Kidney tubule cell (primary cell): ENCODE measurements at regions not wholly inside any gene's neighbourhood (a gene's known extent, or its start where the extent isn't known, plus 50 kb on each side); places are given as distances from the start of the nearest gene placed in this dataset.
"Not testable (repeated sequence)": the region's sequence is repeated elsewhere in the genome, so short reads cannot be mapped to it uniquely, and the experiment has no call there.

Source experiments
- DNase-seq: peaks from one replicate; pipeline ENCODE4 v3.0.0-alpha.2; 2018; ENCODE audit warnings: low spot score

DNA sequence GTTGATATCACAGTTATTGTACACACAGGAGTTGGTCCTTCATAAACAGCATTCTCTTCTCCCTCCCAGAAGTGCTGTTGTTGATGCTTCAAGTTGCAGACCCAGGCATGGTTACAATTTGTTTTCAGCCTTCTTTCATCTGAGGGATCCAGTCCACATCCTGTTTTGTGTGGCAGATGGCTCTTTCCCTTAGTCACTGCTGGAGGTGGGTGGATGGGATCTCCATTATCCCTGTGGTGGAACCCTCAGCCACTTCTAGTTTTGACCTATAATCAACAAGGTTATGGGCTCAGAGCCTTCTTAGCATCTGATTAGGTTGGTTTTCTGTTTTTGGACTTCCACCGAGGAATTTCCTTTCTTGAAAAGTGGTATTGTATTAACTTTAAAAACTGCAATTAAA, 214.2 kb downstream of the SH2D4B start:
- DNase-seq, result no peak

DNA sequence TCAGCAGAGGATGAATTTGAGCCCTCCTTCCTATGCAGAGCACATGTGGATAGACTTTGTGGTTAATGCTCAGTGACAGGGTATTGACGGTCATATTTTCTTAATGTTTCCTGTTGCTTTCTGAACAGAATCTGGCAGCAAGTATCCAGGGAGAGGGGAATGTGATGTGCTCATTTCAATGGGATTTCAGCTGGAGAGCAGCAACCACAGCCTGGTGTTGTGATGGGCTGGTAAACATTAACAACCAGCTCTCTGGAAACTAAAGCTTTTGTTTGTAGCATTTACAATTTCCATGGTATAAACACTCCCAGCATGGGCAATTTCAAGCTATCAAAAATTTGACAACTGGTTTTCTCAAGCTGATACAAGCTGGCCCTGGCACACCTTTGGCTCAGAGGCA, 215.9 kb downstream of the SH2D4B start:
- DNase-seq, result no peak

- no peak for DNase-seq
Observed at GRCh38 chr10:80755893-80756292, 218.2 kb downstream of the SH2D4B start.

- DNase-seq, result no peak
Observed at GRCh38 chr10:80759693-80760092, 222.0 kb downstream of the SH2D4B start.

GRCh38 chr10:80760914-80761371, 223.2 kb downstream of the SH2D4B start:
- no peak for DNase-seq

DNA sequence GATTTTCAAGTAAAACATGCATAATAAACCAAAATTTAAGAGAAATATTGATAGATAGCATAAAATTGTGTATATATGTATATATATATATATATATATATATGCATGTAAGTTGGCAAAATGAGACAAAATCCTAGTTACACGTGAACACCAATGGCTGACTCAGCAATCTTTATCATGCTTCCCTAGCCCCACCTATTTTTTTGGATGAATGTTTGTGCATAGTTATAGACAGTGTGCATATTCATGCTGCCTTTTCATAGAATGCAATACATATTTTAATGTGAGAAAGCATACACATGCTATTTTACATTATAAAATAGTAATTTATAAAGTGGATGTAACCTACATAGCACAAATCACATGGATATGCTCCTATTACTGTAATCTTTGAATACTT, 230.3 kb downstream of the SH2D4B start:
- no peak for DNase-seq

DNA sequence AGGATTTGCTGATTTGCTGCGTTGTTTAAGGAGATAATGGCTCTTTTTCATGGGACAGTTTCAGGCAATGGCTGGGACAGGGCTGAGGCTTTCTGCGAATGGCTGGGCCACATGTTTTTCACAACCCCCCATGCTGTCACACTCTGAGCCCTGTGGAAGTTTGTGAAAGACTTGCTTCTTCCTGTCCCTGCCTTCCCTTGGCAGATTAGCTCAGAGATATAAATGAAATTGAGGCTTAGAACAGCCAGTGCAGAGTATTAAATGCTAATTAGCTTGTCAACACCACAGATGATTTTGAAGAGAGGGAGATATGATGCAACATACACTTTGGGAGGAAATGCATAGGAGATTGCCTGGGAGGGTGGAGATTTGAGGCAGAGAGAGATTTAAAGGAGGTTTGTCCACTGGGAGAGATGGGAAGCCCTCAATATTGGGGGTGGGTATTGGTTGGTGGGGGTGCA, 232.0 kb downstream of the SH2D4B start:
- no peak for DNase-seq

DNA sequence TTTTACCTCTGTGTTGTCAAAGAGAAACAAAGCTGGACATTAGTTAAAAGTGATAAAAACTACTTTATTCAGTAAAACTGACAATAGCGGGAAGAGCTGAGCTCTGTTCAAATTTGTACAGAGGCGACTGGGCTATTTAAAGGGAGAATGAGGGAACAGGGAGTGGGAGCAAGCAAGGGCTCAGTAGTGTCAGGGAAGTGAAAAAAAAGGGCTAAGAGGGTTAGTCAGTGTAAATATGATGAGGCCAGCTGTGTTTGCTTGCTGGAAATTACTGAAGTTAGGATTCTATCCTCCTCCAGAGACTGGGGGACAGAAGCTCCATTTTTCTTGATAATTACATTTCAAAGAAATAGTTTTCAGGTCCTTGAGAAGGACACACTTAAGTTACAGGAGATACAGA, 232.5 kb downstream of the SH2D4B start:
- no peak for DNase-seq

- no peak for DNase-seq
Observed at GRCh38 chr10:80771285-80771684, 233.6 kb downstream of the SH2D4B start.

DNA sequence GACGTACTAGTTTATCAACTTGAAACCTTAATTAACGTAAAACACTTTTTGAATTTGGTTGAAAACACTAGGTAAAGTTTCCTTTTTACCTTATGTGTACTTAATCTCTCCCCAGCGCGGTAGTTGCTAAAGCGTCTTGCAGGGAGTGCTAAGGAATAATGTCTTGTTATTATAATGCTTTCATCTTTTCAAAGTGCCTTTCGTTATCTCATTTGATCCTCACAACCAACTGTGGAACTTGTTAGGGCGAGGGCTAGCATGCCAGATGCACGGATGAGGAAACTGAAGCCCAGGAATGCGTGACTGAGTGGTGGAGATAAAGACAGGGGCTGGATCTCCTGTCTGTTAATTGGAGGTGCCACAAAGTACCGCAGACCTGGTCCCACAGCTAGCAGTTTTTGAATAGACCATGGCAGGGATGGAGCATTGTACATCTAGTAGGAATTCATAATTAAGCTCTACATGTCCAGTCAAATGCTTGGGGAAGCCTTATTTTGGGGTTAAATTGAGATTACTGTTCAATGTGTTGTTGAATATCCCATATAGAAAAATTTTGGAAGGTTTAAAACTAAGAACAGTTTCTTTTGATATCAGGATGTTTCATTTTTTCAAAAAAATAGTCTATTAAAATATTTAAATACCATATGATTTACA, 234.3 kb downstream of the SH2D4B start:
- DNase-seq, result no peak

DNA sequence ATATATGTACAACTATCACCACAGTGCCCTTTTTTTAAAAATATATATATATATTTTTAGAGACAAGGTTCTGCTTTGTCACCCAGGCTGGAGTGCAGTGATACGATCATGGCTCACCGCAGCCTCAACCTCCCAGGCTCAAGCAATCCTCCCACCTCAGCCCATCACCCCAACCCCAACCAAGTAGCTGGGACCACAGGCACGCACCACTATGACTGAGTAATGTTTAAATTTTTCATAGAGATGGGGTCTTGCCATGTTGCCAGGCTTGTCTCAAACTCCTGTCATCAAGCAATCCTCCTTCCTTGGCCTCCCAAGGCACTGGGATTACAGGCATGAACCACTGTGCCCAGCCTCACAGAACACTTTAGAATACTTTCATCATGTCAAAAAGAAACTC, 234.9 kb downstream of the SH2D4B start:
- no peak for DNase-seq

DNA sequence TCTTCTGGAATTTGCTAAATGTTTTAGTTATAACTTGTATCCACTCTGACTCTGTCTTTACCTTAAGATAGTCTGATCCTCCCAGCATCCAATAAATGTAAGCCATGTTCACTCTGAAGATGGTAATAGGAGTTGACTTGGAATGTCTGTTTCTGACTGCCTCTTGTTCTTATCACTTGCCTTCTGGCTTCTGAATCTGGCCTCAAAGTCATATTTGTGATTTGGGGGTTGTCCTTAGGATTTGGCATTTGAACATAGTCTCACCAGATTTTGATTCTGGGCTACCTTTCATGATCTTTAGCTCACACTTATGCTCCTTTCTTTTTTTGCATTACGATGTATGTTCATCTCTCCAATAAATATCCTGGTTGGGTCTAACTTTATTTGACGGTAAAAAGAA, 247.0 kb downstream of the SH2D4B start:
- DNase-seq, result no peak

GRCh38 chr10:80786322-80786721, 248.6 kb downstream of the SH2D4B start:
- DNase-seq, result no peak

DNA sequence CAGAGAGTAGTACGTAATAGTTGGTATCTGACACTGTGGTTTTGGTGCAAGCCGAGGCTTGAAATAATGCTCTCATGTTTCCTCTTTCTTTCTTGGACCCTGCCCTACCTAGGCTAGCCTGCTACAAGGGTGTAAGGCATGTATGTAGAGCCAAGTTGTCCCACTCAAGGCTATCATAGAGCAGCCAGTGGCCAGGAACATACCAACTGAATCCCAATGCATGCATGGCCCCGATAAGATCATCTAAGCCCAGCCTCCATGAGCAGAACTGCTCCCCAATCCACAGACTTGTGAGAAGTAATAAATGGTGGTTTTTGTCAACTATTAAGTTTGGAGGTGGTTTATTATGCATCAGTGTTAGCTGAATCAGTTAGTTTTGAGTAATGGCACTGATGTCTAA, 250.2 kb downstream of the SH2D4B start:
- no peak for DNase-seq

DNA sequence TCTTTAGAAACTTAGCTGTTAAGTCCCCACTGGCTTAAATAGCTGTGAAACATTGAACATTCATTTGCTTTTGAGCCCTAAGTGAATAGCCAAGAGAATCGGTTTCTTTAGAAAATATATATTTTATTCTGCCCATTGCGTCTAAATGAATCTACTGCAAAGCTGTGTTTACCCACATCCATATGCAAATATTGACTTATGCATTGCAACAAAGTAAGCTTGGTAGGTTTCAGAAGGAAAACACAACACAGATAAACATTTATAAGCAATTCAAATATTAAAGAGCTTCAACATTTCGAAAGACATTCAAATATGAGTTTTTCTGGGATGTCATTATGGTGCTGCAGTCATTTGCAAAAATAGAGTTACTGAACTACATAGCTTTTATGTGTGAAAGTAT, 257.3 kb downstream of the SH2D4B start:
- DNase-seq, result no peak

DNA sequence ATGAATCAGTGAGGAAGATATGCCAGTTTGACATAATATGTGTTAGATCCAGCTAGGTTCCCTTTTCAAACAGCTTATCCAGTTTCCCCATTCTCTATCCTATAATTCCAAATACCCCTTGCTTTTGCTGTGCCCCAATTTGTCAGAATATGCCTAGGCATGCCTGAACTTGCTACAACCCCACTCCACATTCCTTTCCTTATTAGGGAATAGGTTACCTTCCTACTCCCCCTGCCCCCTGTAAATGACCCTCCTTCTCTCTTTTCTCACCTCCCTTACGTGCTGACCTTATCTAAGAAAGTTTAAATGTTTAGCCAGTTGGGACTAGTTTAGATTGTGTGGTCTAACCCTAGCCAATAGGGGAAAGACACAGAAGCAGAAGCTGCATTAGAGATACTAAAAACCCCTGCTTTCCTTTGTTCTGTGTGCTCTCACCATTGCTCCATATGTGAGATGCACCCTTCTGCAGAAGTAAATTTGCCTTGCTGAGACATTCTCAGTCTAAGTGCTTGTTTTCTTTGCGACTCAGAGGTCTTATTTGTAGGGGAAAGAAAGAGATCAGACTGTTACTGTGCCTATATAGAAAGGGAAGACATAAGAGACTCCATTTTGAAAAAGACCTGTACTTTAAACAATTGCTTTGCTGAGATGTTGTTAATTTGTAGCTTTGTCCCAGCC, 267.8 kb downstream of the SH2D4B start:
- no peak for DNase-seq

GRCh38 chr10:80814147-80814652, 276.5 kb downstream of the SH2D4B start:
- no peak for DNase-seq

DNA sequence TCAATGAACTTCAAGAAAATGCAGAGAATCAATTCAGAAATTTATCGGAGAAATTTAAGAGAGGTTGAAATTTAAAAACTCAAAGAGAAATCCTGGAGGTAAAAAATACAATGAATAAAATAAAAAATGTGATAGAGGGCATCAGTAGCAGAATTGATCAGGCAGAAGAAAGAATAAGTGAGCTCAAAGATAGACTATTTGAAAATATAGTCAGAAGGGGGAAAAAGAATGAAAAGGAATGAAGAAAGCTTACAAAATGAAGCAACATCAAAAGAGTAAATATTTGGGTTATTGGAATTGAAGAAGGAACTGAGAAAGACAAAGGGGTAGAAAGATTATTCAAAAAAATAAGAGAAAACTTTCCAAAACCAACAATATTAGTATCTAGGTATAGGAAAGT, 291.4 kb downstream of the SH2D4B start:
- DNase-seq, result no peak

- no peak for DNase-seq
Observed at GRCh38 chr10:80829562-80829961, 291.9 kb downstream of the SH2D4B start.

DNA sequence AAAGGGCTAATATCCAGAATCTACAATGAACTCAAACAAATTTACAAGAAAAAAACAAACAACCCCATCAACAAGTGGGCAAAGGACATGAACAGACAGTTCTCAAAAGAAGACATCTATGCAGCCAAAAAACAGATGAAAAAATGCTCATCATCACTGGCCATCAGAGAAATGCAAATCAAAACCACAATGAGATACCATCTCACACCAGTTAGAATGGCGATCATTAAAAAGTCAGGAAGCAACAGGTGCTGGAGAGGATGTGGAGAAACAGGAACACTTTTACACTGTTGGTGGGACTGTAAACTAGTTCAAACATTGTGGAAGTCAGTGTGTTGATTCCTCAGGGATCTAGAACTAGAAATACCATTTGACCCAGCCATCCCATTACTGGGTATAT, 295.0 kb downstream of the SH2D4B start:
- DNase-seq, result not testable (repeated sequence)

DNA sequence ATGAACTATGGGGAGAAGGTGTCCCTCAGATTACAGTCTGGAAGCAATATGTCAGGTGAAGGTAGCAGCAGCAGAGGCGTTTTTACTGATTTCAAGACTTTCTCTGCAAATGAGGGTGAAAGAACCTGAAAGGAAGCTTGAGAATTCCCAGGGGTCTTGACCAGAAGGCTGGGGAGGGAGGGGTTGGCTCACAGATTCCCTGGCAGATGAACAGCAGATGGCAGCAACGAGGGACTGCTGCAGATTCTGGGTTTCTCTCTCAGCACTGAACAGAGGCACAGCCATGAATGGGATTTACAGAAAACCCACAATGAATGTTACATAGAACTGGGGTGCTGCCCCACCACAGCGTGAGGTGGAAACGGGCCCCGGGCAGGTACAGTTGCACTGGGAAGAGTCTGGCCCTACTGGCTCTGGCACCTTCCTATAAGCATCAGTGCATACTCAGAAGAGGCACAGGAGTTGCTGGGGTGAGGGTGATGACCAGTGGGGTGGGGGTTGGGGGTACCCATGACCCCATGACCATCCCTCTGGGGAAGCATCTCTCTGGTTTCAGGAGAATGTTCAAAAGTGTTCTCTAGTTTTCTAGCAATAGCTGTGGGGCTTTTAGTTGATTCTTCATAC, 317.8 kb downstream of the SH2D4B start:
- DNase-seq, result no peak

DNA sequence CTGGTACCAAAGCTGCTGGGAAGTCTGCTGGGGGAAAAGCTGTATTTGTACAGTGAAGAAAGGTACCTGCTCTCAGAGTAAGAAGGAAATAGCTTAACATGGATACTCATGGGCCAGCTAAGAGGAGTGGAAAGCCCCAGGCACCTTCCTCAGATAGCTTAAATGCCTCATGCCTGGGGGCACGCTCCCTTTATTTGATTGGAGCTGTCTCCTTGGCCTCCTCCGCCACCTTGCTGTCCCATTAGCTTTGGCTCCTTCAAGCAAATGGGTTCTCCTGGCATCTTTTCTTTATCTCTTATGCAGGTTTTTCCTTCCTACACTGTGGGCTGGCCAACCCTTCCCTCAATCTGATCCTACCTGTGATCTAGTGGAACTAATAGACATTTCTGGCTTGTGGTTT, 318.5 kb downstream of the SH2D4B start:
- no peak for DNase-seq

DNA sequence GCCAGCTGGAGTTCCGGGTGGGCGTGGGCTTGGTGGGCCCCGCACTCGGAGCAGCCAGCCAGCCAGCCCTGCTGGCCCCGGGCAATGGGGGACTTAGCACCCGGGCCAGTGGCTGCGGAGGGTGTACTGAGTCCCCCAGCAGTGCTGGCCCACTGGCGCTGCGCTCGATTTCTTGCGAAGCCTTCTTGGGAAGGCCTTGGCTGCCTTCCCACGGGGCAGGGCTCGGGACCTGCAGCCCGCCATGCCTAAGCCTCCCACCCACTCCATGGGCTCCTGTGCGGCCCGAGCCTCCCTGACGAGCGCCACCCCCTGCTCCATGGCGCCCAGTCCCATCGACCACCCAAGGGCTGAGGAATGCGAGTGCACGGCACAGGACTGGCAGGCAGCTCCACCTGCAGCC, 321.6 kb downstream of the SH2D4B start:
- not testable (repeated sequence) for DNase-seq
